C4-2B (cell line): ENCODE measurements at regions not wholly inside any gene's neighbourhood (a gene's known extent, or its start where the extent isn't known, plus 50 kb on each side); places are given as distances from the start of the nearest gene placed in this dataset.
"Not testable (repeated sequence)": the region's sequence is repeated elsewhere in the genome, so short reads cannot be mapped to it uniquely, and the experiment has no call there.

Experiments used
- CTCF ChIP-seq: fragments of 450-650 bp; conservative IDR thresholded peaks from 2 replicates; pipeline ENCODE4 v1.5.1; 2017; ENCODE audit warnings: mild to moderate bottlenecking
- ZFX ChIP-seq: fragments of 450-650 bp; IDR thresholded peaks from 2 replicates; pipeline ENCODE4 v1.6.1; 2017

- TF ChIP-seq CTCF, ZFX: not testable (repeated sequence)
Measured at GRCh38 chr7:65100499-65100898, 94.0 kb upstream of the ERV3-1 start.
